ENCODE measurements at regions not wholly inside any gene's neighbourhood (a gene's known extent, or its start where the extent isn't known, plus 50 kb on each side); places are given as distances from the start of the nearest gene placed in this dataset.

GRCh38 chr16:11437069-11437468, 91.8 kb downstream of the RMI2 start:
- no peak for TF ChIP-seq POLR2A (IDR thresholded peaks at IDR 0.05)
- no peak for TF ChIP-seq EP300 (IDR thresholded peaks at IDR 0.05)
- TF ChIP-seq POLR2AphosphoS5 (IDR thresholded peaks at IDR 0.05), result no peak
- no peak for TF ChIP-seq CTCF (IDR thresholded peaks at IDR 0.05)
- H3K36me3 ChIP-seq, result no peaks in the 10 kb centered on the region
- H3K4me1 ChIP-seq, result no peaks in the 10 kb centered on the region
- H3K27ac ChIP-seq, result no peak overlapping the region
- WGBS, result 79% methylated on average over 5 of the region's 5 CpGs
- H3K4me3 ChIP-seq, result no peak overlapping the region
- H3K27me3 ChIP-seq, result no peaks in the 10 kb centered on the region
- H3K9me3 ChIP-seq, result peaks cover 9% of the 10 kb centered on the region
- DNase-seq (ENCODE audit: low spot score in 2 of 2), result no peak

GRCh38 chr16:11439790-11440656, 94.8 kb downstream of the RMI2 start:
- WGBS, result 70% methylated on average over 4 of the region's 4 CpGs
- no peaks in the 10 kb centered on the region for H3K27me3 ChIP-seq
- TF ChIP-seq POLR2AphosphoS5 (IDR thresholded peaks at IDR 0.05) (no peak), POLR2A (IDR thresholded peaks at IDR 0.05) (no peak), CTCF (IDR thresholded peaks at IDR 0.05) (no peak), EP300 (IDR thresholded peaks at IDR 0.05) (no peak)
- no peaks in the 10 kb centered on the region for H3K4me1 ChIP-seq
- peaks cover 9% of the 10 kb centered on the region for H3K9me3 ChIP-seq
- H3K27ac ChIP-seq, result no peak overlapping the region
- no peaks in the 10 kb centered on the region for H3K36me3 ChIP-seq
- no peak overlapping the region for H3K4me3 ChIP-seq
- no peak for DNase-seq (ENCODE audit: low spot score in 2 of 2)

GRCh38 chr16:11440657-11441012, 95.4 kb downstream of the RMI2 start:
- H3K27me3 ChIP-seq, result no peaks in the 10 kb centered on the region
- H3K9me3 ChIP-seq, result peaks cover 9% of the 10 kb centered on the region
- 92% methylated on average over 5 of the region's 7 CpGs for WGBS
- H3K27ac ChIP-seq, result no peak overlapping the region
- TF ChIP-seq POLR2A (IDR thresholded peaks at IDR 0.05) (no peak), POLR2AphosphoS5 (IDR thresholded peaks at IDR 0.05) (no peak), EP300 (IDR thresholded peaks at IDR 0.05) (no peak), CTCF (IDR thresholded peaks at IDR 0.05) (no peak)
- H3K36me3 ChIP-seq, result no peaks in the 10 kb centered on the region
- no peak overlapping the region for H3K4me3 ChIP-seq
- DNase-seq (ENCODE audit: low spot score in 2 of 2), result no peak
- H3K4me1 ChIP-seq, result no peaks in the 10 kb centered on the region

GRCh38 chr16:11445486-11445885, 100.2 kb downstream of the RMI2 start:
- TF ChIP-seq POLR2AphosphoS5 (IDR thresholded peaks at IDR 0.05), result no peak
- TF ChIP-seq EP300 (IDR thresholded peaks at IDR 0.05), result no peak
- TF ChIP-seq CTCF (IDR thresholded peaks at IDR 0.05), result no peak
- no peak for TF ChIP-seq POLR2A (IDR thresholded peaks at IDR 0.05)
- Histone ChIP-seq H3K36me3 (no peaks in the 10 kb centered on the region), H3K4me1 (no peaks in the 10 kb centered on the region), H3K9me3 (peaks cover 1% of the 10 kb centered on the region), H3K27ac (no peak overlapping the region), H3K4me3 (no peak overlapping the region), H3K27me3 (no peaks in the 10 kb centered on the region)
- no peak for DNase-seq (ENCODE audit: low spot score in 2 of 2)
- 94% methylated on average over 7 of the region's 7 CpGs for WGBS

GRCh38 chr16:11446566-11447119, 101.4 kb downstream of the RMI2 start:
- no peak for TF ChIP-seq POLR2A (IDR thresholded peaks at IDR 0.05)
- TF ChIP-seq CTCF (IDR thresholded peaks at IDR 0.05), result no peak
- no peak for TF ChIP-seq POLR2AphosphoS5 (IDR thresholded peaks at IDR 0.05)
- no peak for TF ChIP-seq EP300 (IDR thresholded peaks at IDR 0.05)
- no peak overlapping the region for H3K4me3 ChIP-seq
- WGBS, result 88% methylated on average over 7 of the region's 12 CpGs
- H3K36me3 ChIP-seq, result no peaks in the 10 kb centered on the region
- no peak overlapping the region for H3K27ac ChIP-seq
- H3K4me1 ChIP-seq, result no peaks in the 10 kb centered on the region
- H3K9me3 ChIP-seq, result no peaks in the 10 kb centered on the region
- DNase-seq (ENCODE audit: low spot score in 2 of 2), result no peak
- no peaks in the 10 kb centered on the region for H3K27me3 ChIP-seq
